HFF-Myc (cell line): ENCODE measurements at regions not wholly inside any gene's neighbourhood (a gene's known extent, or its start where the extent isn't known, plus 50 kb on each side); places are given as distances from the start of the nearest gene placed in this dataset.

Experiments used
- DNase-seq: peaks from one replicate; pipeline ENCODE4 v3.0.0-alpha.2; 2011; ENCODE audit warnings: low read depth; ENCODE audit errors: extremely low read depth
- H3K4me3 ChIP-seq: replicated peaks from 2 replicates; pipeline ENCODE4 v1.5.1; 2011; ENCODE audit warnings: low read depth, mild to moderate bottlenecking, control low read depth, low read length
- TF ChIP-seq, protein P1 (sequence below): IDR thresholded peaks from 2 replicates; pipeline ENCODE4 v1.5.1; 2012; ENCODE audit warnings: mild to moderate bottlenecking, low read depth, low read length, control low read depth; ENCODE audit errors: missing control alignments

DNA sequence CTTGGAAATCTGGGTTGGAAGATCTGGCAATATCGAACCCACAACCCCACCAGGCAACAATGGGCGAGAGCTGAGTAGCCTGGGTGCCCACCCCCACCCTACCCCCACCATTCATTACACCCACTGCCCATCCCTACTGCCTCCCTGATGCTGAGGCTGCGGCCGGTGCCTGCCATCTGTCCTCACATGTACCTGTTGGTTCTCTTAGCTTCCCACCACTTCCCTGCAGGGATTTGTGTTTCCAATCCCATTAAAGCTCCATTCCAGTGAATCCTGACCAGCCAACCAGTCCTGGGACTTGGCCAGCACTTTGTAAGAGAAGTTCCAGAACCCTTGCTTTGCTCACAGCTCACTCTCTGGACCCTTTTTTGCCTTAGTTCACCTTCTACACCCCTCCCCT, 163.0 kb upstream of the SH3BP4 start:
- H3K4me3 ChIP-seq: no peak overlapping the region
- DNase-seq: no peak
- TF ChIP-seq, protein P1, sequence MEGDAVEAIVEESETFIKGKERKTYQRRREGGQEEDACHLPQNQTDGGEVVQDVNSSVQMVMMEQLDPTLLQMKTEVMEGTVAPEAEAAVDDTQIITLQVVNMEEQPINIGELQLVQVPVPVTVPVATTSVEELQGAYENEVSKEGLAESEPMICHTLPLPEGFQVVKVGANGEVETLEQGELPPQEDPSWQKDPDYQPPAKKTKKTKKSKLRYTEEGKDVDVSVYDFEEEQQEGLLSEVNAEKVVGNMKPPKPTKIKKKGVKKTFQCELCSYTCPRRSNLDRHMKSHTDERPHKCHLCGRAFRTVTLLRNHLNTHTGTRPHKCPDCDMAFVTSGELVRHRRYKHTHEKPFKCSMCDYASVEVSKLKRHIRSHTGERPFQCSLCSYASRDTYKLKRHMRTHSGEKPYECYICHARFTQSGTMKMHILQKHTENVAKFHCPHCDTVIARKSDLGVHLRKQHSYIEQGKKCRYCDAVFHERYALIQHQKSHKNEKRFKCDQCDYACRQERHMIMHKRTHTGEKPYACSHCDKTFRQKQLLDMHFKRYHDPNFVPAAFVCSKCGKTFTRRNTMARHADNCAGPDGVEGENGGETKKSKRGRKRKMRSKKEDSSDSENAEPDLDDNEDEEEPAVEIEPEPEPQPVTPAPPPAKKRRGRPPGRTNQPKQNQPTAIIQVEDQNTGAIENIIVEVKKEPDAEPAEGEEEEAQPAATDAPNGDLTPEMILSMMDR: no peak

DNA sequence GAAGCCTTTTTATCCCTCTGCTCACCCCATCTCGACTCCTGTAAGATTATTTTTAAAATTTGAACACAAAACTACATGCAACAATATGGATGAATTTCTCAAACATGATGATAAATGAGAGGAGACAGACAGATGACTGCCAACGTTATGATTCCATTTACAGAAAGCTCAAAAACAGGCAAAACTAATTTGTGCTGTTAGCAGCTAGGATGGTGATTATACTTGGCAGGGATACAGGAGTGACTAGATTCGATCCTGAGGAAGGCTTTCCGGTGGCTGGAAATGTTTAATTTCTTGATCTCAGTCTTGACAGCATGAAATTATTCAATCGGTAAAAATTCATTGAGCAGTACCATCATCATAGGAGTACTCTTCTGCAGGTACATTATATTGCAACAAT, 163.4 kb upstream of the SH3BP4 start:
- DNase-seq: no peak
- TF ChIP-seq, protein P1: no peak
- H3K4me3 ChIP-seq: no peak overlapping the region

DNA sequence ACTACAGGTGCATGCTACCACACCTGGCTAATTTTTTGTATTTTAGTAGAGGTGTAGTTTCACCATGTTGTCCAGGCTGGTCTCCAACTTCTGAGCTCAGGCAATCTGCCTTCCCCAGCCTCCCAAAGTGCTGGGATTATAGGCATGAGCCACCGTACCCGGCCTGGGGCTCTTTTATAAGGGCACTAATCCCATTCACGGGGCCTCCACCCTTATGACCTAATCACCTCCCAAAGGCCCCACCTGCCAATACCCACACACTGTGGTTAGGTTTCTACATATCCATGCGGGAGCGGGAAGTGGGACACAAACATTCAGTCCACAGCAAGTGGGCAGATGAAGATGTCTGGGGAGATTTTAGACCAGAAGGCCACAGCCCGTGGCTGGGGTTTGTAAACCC, 164.7 kb upstream of the SH3BP4 start:
- TF ChIP-seq, protein P1: no peak
- H3K4me3 ChIP-seq: no peak overlapping the region
- no peak for DNase-seq

DNA sequence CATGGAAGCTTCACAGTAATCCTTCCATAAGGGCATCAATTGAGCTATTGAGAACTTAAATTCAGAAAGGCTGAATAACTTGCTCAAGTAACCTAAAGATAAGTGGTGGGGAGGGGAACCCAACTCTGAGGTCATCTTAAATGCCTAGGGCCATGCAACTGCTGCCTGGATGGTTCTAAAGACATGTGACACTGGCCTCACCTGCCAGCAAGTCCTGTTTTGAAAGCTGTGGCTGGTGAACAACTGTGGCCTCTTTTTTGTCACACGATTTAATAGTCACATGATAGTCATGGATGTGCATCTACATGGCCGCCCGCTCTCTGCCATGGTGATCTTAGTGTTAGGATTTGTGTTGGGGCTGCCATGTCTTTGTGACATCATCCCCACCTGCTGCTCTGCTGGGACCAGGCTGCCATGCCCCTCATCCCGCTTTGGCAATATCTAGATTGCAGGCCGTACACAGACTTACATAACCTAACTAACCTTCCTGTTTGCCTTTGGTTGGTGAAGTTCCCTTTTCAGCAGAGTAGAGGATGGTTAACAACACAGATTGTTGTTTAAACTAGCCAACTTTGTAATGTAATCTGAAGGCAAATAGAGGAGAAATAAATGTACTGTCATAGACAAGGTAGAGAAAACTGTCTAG, 177.9 kb upstream of the SH3BP4 start:
- DNase-seq: no peak
- TF ChIP-seq, protein P1: no peak
- no peak overlapping the region for H3K4me3 ChIP-seq

DNA sequence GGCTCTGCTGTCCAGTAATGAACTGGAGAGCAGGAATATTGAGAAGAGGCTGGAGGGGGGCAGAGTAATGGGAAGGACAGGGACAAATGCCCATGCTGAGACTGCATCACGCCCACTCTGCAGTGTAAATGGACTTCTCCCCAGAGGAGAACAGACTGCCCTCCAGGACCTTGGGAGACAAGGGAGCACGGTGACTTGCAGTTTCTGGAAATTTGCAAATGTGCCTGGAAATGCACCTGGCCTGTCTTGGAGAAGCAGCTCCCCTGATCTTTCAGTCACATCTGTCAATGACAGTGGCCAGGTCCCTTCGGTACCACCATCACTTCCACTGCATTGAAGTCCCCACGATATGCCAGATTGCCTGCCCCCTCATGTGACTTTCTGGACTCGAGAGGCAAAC, 178.7 kb upstream of the SH3BP4 start:
- DNase-seq: no peak
- TF ChIP-seq, protein P1: no peak
- H3K4me3 ChIP-seq: no peak overlapping the region

DNA sequence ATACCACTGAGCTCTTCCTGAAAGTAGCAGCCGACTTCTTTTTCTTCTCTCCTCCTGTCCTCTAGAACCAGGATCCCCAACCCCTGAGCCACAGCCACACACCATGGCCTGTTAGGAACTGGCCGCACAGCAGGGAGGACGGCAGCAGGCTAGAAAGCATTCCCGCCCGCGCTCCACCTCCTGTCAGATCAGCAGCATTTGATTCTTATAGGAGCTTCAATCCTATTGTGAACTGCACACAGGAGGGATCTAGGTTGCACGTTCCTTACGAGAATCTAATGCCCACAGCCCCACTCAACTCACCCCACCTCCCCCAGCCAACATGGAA, 179.1 kb upstream of the SH3BP4 start:
- TF ChIP-seq, protein P1: no peak
- no peak overlapping the region for H3K4me3 ChIP-seq
- DNase-seq: no peak
